ENCODE measurements at regions not wholly inside any gene's neighbourhood (a gene's known extent, or its start where the extent isn't known, plus 50 kb on each side); places are given as distances from the start of the nearest gene placed in this dataset.

- DNase-seq (no peak), ATAC-seq (ENCODE audit: low FRiP score) (no peak)
- intact Hi-C loops (cut with DNase I): no loop called here
- H3K4me1 ChIP-seq (ENCODE audit: control insufficient read depth in 1 of 2, insufficient read depth in 2 of 2, low read length in 2 of 2): no peaks in the 10 kb centered on the region
- H3K27ac ChIP-seq (ENCODE audit: low read depth in 1 of 2, low read length in 2 of 2): no peak overlapping the region
- no peaks in the 10 kb centered on the region for H3K9me3 ChIP-seq (ENCODE audit: control insufficient read depth, low read length)
- H3K27me3 ChIP-seq (ENCODE audit: control insufficient read depth in 1 of 2, insufficient read depth in 2 of 2, low read length in 1 of 2): no peaks in the 10 kb centered on the region
- peaks cover 0 to 3% of the 10 kb centered on the region in 2 donors for H3K36me3 ChIP-seq (ENCODE audit: control insufficient read depth in 1 of 2, insufficient read depth in 2 of 2, low read length in 1 of 2)
- WGBS, 2 donors: 94 to 97% methylated on average over 7 of the region's 7 CpGs
- H3K4me3 ChIP-seq (ENCODE audit: low read length in 2 of 2): no peak overlapping the region
Observed at GRCh38 chr6:150734235-150734634, 131.3 kb upstream of the MTHFD1L start.

- H3K27ac ChIP-seq (ENCODE audit: low read depth in 1 of 2, low read length in 2 of 2): no peak overlapping the region
- no peaks in the 10 kb centered on the region for H3K27me3 ChIP-seq (ENCODE audit: control insufficient read depth in 1 of 2, insufficient read depth in 2 of 2, low read length in 1 of 2)
- H3K9me3 ChIP-seq (ENCODE audit: control insufficient read depth, low read length): no peaks in the 10 kb centered on the region
- 30 to 34% methylated on average over 3 of the region's 3 CpGs for WGBS, 2 donors
- H3K36me3 ChIP-seq (ENCODE audit: control insufficient read depth in 1 of 2, insufficient read depth in 2 of 2, low read length in 1 of 2): peaks cover 0 to 3% of the 10 kb centered on the region in 2 donors
- H3K4me1 ChIP-seq (ENCODE audit: control insufficient read depth in 1 of 2, insufficient read depth in 2 of 2, low read length in 2 of 2): no peaks in the 10 kb centered on the region
- H3K4me3 ChIP-seq (ENCODE audit: low read length in 2 of 2): no peak overlapping the region
- intact Hi-C loops (cut with DNase I): no loop called here
- ATAC-seq (ENCODE audit: low FRiP score) (no peak), DNase-seq (no peak)
Observed at GRCh38 chr6:150735341-150735851, 130.1 kb upstream of the MTHFD1L start.

- ATAC-seq (ENCODE audit: low FRiP score): no peak
- no peak for DNase-seq
- H3K4me1 ChIP-seq (ENCODE audit: control insufficient read depth in 1 of 2, insufficient read depth in 2 of 2, low read length in 2 of 2): no peaks in the 10 kb centered on the region
- no peaks in the 10 kb centered on the region for H3K9me3 ChIP-seq (ENCODE audit: control insufficient read depth, low read length)
- H3K27me3 ChIP-seq (ENCODE audit: control insufficient read depth in 1 of 2, insufficient read depth in 2 of 2, low read length in 1 of 2): no peaks in the 10 kb centered on the region
- H3K27ac ChIP-seq (ENCODE audit: low read depth in 1 of 2, low read length in 2 of 2): no peak overlapping the region
- H3K4me3 ChIP-seq (ENCODE audit: low read length in 2 of 2): no peak overlapping the region
- H3K36me3 ChIP-seq (ENCODE audit: control insufficient read depth in 1 of 2, insufficient read depth in 2 of 2, low read length in 1 of 2): peaks cover 0 to 3% of the 10 kb centered on the region in 2 donors
- 89 to 97% methylated on average over 6 of the region's 6 CpGs for WGBS, 2 donors
- intact Hi-C loops (cut with DNase I): loop anchor here in 1 of 2 donors (2.0 kb wide), 1 partner anchor 63 kb away; no protein-coding TSS in a partner anchor
Observed at GRCh38 chr6:150738092-150738629, 127.3 kb upstream of the MTHFD1L start.

GRCh38 chr6:150739711-150740349 lies 125.7 kb upstream of the MTHFD1L start:
- intact Hi-C loops (cut with DNase I): loop anchor here in 1 of 2 donors (2.0 to 5.0 kb wide), 2 partner anchors 61 to 323 kb away; no protein-coding TSS in a partner anchor
- Histone ChIP-seq H3K4me3 (ENCODE audit: low read length in 2 of 2) (no peak overlapping the region), H3K36me3 (ENCODE audit: control insufficient read depth in 1 of 2, insufficient read depth in 2 of 2, low read length in 1 of 2) (peaks cover 0 to 3% of the 10 kb centered on the region in 2 donors), H3K27ac (ENCODE audit: low read depth in 1 of 2, low read length in 2 of 2) (no peak overlapping the region), H3K9me3 (ENCODE audit: control insufficient read depth, low read length) (no peaks in the 10 kb centered on the region), H3K27me3 (ENCODE audit: control insufficient read depth in 1 of 2, insufficient read depth in 2 of 2, low read length in 1 of 2) (no peaks in the 10 kb centered on the region), H3K4me1 (ENCODE audit: control insufficient read depth in 1 of 2, insufficient read depth in 2 of 2, low read length in 2 of 2) (no peaks in the 10 kb centered on the region)
- DNase-seq: no peak
- 89 to 100% methylated on average over 2 of the region's 2 CpGs for WGBS, 2 donors
- ATAC-seq (ENCODE audit: low FRiP score): no peak

GRCh38 chr6:150740453-150740852 lies 125.0 kb upstream of the MTHFD1L start:
- no peaks in the 10 kb centered on the region for H3K9me3 ChIP-seq (ENCODE audit: control insufficient read depth, low read length)
- intact Hi-C loops (cut with DNase I): loop anchor here in 1 of 2 donors (5.0 kb wide), 1 partner anchor 323 kb away; no protein-coding TSS in a partner anchor
- H3K4me3 ChIP-seq (ENCODE audit: low read length in 2 of 2): no peak overlapping the region
- H3K27me3 ChIP-seq (ENCODE audit: control insufficient read depth in 1 of 2, insufficient read depth in 2 of 2, low read length in 1 of 2): no peaks in the 10 kb centered on the region
- peaks cover 0 to 3% of the 10 kb centered on the region in 2 donors for H3K36me3 ChIP-seq (ENCODE audit: control insufficient read depth in 1 of 2, insufficient read depth in 2 of 2, low read length in 1 of 2)
- no peaks in the 10 kb centered on the region for H3K4me1 ChIP-seq (ENCODE audit: control insufficient read depth in 1 of 2, insufficient read depth in 2 of 2, low read length in 2 of 2)
- no peak for DNase-seq
- no peak overlapping the region for H3K27ac ChIP-seq (ENCODE audit: low read depth in 1 of 2, low read length in 2 of 2)
- 72 to 79% methylated on average over 8 of the region's 8 CpGs for WGBS, 2 donors
- ATAC-seq (ENCODE audit: low FRiP score): no peak

- H3K27ac ChIP-seq (ENCODE audit: low read depth in 1 of 2, low read length in 2 of 2): no peak overlapping the region
- ATAC-seq (ENCODE audit: low FRiP score): no peak
Observed at GRCh38 chr6:150741633-150742200, 123.8 kb upstream of the MTHFD1L start.

GRCh38 chr6:150744522-150745260 lies 120.8 kb upstream of the MTHFD1L start:
- intact Hi-C loops (cut with DNase I): loop anchor here in 1 of 2 donors (5.0 kb wide), 1 partner anchor 327 kb away; no protein-coding TSS in a partner anchor
- ATAC-seq (ENCODE audit: low FRiP score): no peak

More at GRCh38 chr6:150741633-150742200, 123.8 kb upstream of the MTHFD1L start:
- no peaks in the 10 kb centered on the region for H3K4me1 ChIP-seq (ENCODE audit: control insufficient read depth in 1 of 2, insufficient read depth in 2 of 2, low read length in 2 of 2)
- 53 to 56% methylated on average over 6 of the region's 6 CpGs for WGBS, 2 donors
- DNase-seq: no peak
- H3K4me3 ChIP-seq (ENCODE audit: low read length in 2 of 2): no peak overlapping the region
- peaks cover 0 to 2% of the 10 kb centered on the region in 2 donors for H3K36me3 ChIP-seq (ENCODE audit: control insufficient read depth in 1 of 2, insufficient read depth in 2 of 2, low read length in 1 of 2)
- H3K27me3 ChIP-seq (ENCODE audit: control insufficient read depth in 1 of 2, insufficient read depth in 2 of 2, low read length in 1 of 2): no peaks in the 10 kb centered on the region
- H3K9me3 ChIP-seq (ENCODE audit: control insufficient read depth, low read length): no peaks in the 10 kb centered on the region
- intact Hi-C loops (cut with DNase I): loop anchor here in 1 of 2 donors (5.0 kb wide), 1 partner anchor 324 kb away; no protein-coding TSS in a partner anchor

GRCh38 chr6:150745896-150746295 lies 119.6 kb upstream of the MTHFD1L start:
- ATAC-seq (ENCODE audit: low FRiP score): no peak
- WGBS, 2 donors: 29 to 41% methylated on average over 7 of the region's 7 CpGs
- Histone ChIP-seq H3K9me3 (ENCODE audit: control insufficient read depth, low read length) (no peaks in the 10 kb centered on the region), H3K4me3 (ENCODE audit: low read length in 2 of 2) (no peak overlapping the region), H3K27ac (ENCODE audit: low read depth in 1 of 2, low read length in 2 of 2) (no peak overlapping the region), H3K4me1 (ENCODE audit: control insufficient read depth in 1 of 2, insufficient read depth in 2 of 2, low read length in 2 of 2) (no peaks in the 10 kb centered on the region), H3K27me3 (ENCODE audit: control insufficient read depth in 1 of 2, insufficient read depth in 2 of 2, low read length in 1 of 2) (no peaks in the 10 kb centered on the region), H3K36me3 (ENCODE audit: control insufficient read depth in 1 of 2, insufficient read depth in 2 of 2, low read length in 1 of 2) (no peaks in the 10 kb centered on the region)
- no peak for DNase-seq
- intact Hi-C loops (cut with DNase I): no loop called here

More at GRCh38 chr6:150744522-150745260, 120.8 kb upstream of the MTHFD1L start:
- no peak overlapping the region for H3K4me3 ChIP-seq (ENCODE audit: low read length in 2 of 2)
- no peaks in the 10 kb centered on the region for H3K4me1 ChIP-seq (ENCODE audit: control insufficient read depth in 1 of 2, insufficient read depth in 2 of 2, low read length in 2 of 2)
- H3K36me3 ChIP-seq (ENCODE audit: control insufficient read depth in 1 of 2, insufficient read depth in 2 of 2, low read length in 1 of 2): no peaks in the 10 kb centered on the region
- 76 to 79% methylated on average over 2 of the region's 2 CpGs for WGBS, 2 donors
- no peaks in the 10 kb centered on the region for H3K27me3 ChIP-seq (ENCODE audit: control insufficient read depth in 1 of 2, insufficient read depth in 2 of 2, low read length in 1 of 2)
- no peaks in the 10 kb centered on the region for H3K9me3 ChIP-seq (ENCODE audit: control insufficient read depth, low read length)
- no peak for DNase-seq
- no peak overlapping the region for H3K27ac ChIP-seq (ENCODE audit: low read depth in 1 of 2, low read length in 2 of 2)

Measured in aorta (tissue), 5 donors.